NCI-H1417 treated with DMSO at 0.1 percent for 48 hours (cell line): ENCODE measurements at regions not wholly inside any gene's neighbourhood (a gene's known extent, or its start where the extent isn't known, plus 50 kb on each side); places are given as distances from the start of the nearest gene placed in this dataset.

Source experiments
- DNase-seq: peaks from one replicate; lab custom pipeline; 2025; lab: John Stamatoyannopoulos, UW

- no peak for DNase-seq
Measured at GRCh38 chr2:104045071-104045470, 808.8 kb upstream of the POU3F3 start.

GRCh38 chr2:104046466-104046865 is 807.4 kb upstream of the POU3F3 start:
- no peak for DNase-seq

GRCh38 chr2:104047516-104047915 is 806.4 kb upstream of the POU3F3 start:
- no peak for DNase-seq

GRCh38 chr2:104049438-104049837 is 804.5 kb upstream of the POU3F3 start:
- no peak for DNase-seq

- no peak for DNase-seq
Measured at GRCh38 chr2:104049981-104050380, 803.9 kb upstream of the POU3F3 start.

- DNase-seq = no peak
Measured at GRCh38 chr2:104050656-104051242, 803.2 kb upstream of the POU3F3 start.

- no peak for DNase-seq
Measured at GRCh38 chr2:104051766-104052165, 802.1 kb upstream of the POU3F3 start.

- no peak for DNase-seq
Measured at GRCh38 chr2:104052356-104052755, 801.6 kb upstream of the POU3F3 start.

GRCh38 chr2:104056451-104056850 is 797.5 kb upstream of the POU3F3 start:
- no peak for DNase-seq

- DNase-seq = no peak
Measured at GRCh38 chr2:104068665-104069064, 785.2 kb upstream of the POU3F3 start.

- no peak for DNase-seq
Measured at GRCh38 chr2:104077573-104077972, 776.3 kb upstream of the POU3F3 start.

- no peak for DNase-seq
Measured at GRCh38 chr2:104078431-104079157, 775.3 kb upstream of the POU3F3 start.

GRCh38 chr2:104088745-104089144 is 765.2 kb upstream of the POU3F3 start:
- no peak for DNase-seq

- no peak for DNase-seq
Measured at GRCh38 chr2:104090407-104090806, 763.5 kb upstream of the POU3F3 start.

- DNase-seq = no peak
Measured at GRCh38 chr2:104091894-104092293, 762.0 kb upstream of the POU3F3 start.

GRCh38 chr2:104092886-104093285 is 761.0 kb upstream of the POU3F3 start:
- DNase-seq = no peak

- DNase-seq = no peak
Measured at GRCh38 chr2:104102615-104103014, 751.3 kb upstream of the POU3F3 start.

- no peak for DNase-seq
Measured at GRCh38 chr2:104109356-104109755, 744.6 kb upstream of the POU3F3 start.

- DNase-seq = no peak
Measured at GRCh38 chr2:104118889-104119288, 735.0 kb upstream of the POU3F3 start.

GRCh38 chr2:104120171-104120570 is 733.7 kb upstream of the POU3F3 start:
- no peak for DNase-seq

GRCh38 chr2:104125096-104125495 is 728.8 kb upstream of the POU3F3 start:
- DNase-seq = no peak

- no peak for DNase-seq
Measured at GRCh38 chr2:104127049-104127770, 726.7 kb upstream of the POU3F3 start.

- DNase-seq = no peak
Measured at GRCh38 chr2:104140361-104140760, 713.6 kb upstream of the POU3F3 start.
